ENCODE measurements at regions not wholly inside any gene's neighbourhood (a gene's known extent, or its start where the extent isn't known, plus 50 kb on each side); places are given as distances from the start of the nearest gene placed in this dataset.

DNA sequence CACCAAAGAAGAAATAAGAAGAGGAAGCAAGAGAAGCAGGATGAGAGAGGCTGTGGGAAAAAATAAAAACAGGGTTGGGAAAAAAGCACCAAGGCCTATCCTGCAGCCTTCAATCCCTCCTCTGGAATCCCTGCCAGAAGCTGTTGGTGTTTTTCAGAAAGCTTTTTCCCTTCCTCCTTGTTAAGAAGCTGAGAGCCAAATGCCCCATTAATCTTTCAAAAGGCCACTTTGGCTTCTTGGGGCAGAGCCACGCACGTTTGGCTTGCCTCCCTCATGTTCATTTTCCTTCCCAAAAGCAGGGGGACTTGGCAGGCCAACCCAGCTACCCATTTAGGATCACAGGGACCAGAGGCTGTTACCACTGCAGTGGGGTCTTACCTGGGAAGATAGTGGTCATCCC is 365.3 kb downstream of the NUAK1 start:
- H3K4me1 ChIP-seq, result peaks cover 4 to 9% of the 10 kb centered on the region in 2 donors
- H3K27ac ChIP-seq, result peak overlapping the region; percentile 21 to 31
- H3K36me3 ChIP-seq, result no peaks in the 10 kb centered on the region
- intact Hi-C loops (cut with DNase I; ENCODE audit: low total_unique reads), result no loop called here
- no peak overlapping the region for H3K4me3 ChIP-seq
- TF ChIP-seq, protein P1, sequence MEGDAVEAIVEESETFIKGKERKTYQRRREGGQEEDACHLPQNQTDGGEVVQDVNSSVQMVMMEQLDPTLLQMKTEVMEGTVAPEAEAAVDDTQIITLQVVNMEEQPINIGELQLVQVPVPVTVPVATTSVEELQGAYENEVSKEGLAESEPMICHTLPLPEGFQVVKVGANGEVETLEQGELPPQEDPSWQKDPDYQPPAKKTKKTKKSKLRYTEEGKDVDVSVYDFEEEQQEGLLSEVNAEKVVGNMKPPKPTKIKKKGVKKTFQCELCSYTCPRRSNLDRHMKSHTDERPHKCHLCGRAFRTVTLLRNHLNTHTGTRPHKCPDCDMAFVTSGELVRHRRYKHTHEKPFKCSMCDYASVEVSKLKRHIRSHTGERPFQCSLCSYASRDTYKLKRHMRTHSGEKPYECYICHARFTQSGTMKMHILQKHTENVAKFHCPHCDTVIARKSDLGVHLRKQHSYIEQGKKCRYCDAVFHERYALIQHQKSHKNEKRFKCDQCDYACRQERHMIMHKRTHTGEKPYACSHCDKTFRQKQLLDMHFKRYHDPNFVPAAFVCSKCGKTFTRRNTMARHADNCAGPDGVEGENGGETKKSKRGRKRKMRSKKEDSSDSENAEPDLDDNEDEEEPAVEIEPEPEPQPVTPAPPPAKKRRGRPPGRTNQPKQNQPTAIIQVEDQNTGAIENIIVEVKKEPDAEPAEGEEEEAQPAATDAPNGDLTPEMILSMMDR (IDR thresholded peaks at IDR 0.05), result no peak
- TF ChIP-seq POLR2A (IDR thresholded peaks at IDR 0.05), result no peak
- DNase-seq, result peak; percentile 22 to 28
- H3K9me3 ChIP-seq, result no peaks in the 10 kb centered on the region
- H3K27me3 ChIP-seq, result no peaks in the 10 kb centered on the region

DNA sequence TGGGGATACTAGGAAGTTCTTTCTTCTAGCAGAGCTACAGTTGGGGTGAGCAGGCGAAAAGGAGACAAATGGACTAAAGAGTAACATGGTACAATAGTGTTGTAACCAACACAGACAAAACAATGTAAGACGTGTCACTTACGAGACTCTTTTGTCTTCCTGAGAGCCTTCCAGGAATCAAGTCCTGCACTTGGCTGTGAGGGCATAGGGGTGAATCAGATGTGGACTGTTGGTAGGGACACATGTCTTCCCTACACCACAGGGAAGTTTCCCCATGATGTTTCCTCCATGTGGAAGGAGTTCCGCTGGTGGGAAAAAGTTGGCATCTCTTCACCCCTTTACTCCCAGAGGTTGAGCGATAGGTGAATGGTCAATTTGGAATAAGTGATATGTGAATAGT is 364.7 kb downstream of the NUAK1 start:
- Histone ChIP-seq H3K4me3 (no peak overlapping the region), H3K9me3 (no peaks in the 10 kb centered on the region), H3K27ac (no peak overlapping the region), H3K36me3 (no peaks in the 10 kb centered on the region), H3K27me3 (no peaks in the 10 kb centered on the region), H3K4me1 (peaks cover 4 to 9% of the 10 kb centered on the region in 2 donors)
- intact Hi-C loops (cut with DNase I; ENCODE audit: low total_unique reads), result no loop called here
- no peak for DNase-seq
- no peak for TF ChIP-seq POLR2A (IDR thresholded peaks at IDR 0.05)
- TF ChIP-seq, protein P1 (IDR thresholded peaks at IDR 0.05), result no peak

DNA sequence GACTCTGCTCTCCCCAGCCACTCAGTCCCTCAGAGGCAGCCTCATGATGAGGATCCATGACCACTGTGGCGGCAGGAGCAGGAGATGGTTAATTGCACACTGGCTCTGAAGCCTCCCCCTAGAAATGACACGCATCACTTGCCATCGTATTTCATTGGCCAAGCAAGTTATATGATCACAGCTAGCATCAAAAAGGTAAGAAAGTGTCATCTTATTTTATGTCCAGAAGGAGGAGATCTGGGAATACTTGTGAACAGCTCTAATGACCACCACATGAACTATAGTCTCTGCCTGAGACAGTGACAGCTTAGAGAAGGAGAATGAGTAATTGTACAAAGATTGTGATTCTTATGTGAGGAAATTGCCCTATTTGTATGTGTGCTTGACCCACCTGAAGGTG is 363.4 kb downstream of the NUAK1 start:
- H3K4me3 ChIP-seq, result no peak overlapping the region
- DNase-seq, result no peak
- no peaks in the 10 kb centered on the region for H3K36me3 ChIP-seq

DNA sequence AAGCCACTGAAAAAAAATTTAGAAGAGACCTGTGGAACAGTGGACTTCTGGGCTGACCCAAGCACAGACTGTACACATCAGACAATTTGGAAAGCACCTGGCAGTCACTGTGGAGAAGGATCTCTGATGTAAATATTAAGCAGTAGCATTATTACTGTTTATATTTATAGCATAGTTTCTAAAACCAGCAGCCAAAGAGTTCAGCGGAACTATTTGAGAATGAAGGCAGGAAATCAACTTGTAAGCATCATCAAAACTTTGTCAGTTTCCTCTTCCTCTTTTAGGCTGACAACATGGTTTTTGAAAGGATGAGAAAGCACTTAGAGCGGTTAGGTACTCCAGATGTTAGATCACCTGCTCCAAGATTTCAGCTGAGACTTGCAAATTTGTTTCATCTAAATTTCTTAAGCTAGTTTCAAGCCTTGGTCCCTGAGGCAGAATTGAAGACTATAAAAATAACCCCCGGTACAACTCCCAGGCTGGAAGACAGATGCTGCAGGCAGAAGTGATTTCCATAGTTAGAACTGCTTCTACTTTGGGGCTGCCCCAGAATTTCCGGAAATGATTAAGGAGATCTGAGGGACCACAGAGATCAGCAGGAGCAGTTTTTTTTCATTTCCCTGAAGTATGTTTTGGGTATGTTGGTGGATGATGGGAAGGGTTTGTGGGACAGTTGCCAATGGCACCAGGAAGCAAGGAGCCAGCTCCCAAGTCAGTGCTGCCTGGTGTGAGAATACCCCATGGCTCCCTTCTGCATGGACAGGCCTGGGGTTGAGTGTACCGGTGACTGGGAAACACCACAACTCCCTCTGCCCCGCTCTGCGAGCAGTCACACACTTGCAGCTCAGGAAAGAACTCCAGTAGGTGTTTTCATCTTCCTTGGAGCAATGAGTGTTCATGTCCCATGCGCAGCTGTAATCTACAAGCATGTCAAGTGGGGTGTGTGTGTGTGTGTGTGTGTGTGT is 354.5 kb downstream of the NUAK1 start:
- H3K27me3 ChIP-seq, result no peaks in the 10 kb centered on the region
- H3K4me1 ChIP-seq, result no peaks in the 10 kb centered on the region
- no peaks in the 10 kb centered on the region for H3K9me3 ChIP-seq
- DNase-seq, result no peak
- H3K36me3 ChIP-seq, result no peaks in the 10 kb centered on the region
- intact Hi-C loops (cut with DNase I; ENCODE audit: low total_unique reads), result no loop called here
- TF ChIP-seq, protein P1 (IDR thresholded peaks at IDR 0.05), result no peak
- TF ChIP-seq POLR2A (IDR thresholded peaks at IDR 0.05), result no peak
- no peak overlapping the region for H3K27ac ChIP-seq
- no peak overlapping the region for H3K4me3 ChIP-seq

More for the DNA sequence above, 363.4 kb downstream of the NUAK1 start:
- Histone ChIP-seq H3K27me3 (no peaks in the 10 kb centered on the region), H3K4me1 (peaks cover 4 to 9% of the 10 kb centered on the region in 2 donors), H3K27ac (no peak overlapping the region), H3K9me3 (no peaks in the 10 kb centered on the region)
- TF ChIP-seq, protein P1 (IDR thresholded peaks at IDR 0.05), result no peak
- intact Hi-C loops (cut with DNase I; ENCODE audit: low total_unique reads), result no loop called here

DNA sequence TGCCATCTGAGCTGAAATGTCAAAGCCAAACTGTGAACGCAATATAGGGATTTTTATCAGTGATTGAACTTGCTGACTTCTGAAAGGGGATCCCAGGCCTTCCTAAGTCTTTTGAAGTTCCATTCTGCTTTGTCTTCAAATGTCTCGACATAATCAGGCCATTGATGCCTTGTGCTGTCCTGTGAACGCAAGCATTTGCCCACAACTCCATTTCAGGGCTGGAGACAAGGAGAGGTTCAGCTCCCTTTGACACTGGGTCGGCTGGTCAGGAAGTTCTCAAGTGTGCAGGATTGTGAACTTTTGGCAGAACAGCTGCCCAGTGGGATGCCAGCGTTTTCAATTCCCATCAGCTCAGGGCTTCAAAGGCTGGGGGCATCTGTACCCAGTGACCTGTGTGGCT is 345.3 kb downstream of the NUAK1 start:
- H3K4me1 ChIP-seq, result peaks cover 0 to 6% of the 10 kb centered on the region in 2 donors
- TF ChIP-seq, protein P1 (IDR thresholded peaks at IDR 0.05), result no peak
- no peak for TF ChIP-seq POLR2A (IDR thresholded peaks at IDR 0.05)
- no peak for DNase-seq
- no peaks in the 10 kb centered on the region for H3K27me3 ChIP-seq
- H3K9me3 ChIP-seq, result no peaks in the 10 kb centered on the region
- H3K36me3 ChIP-seq, result no peaks in the 10 kb centered on the region
- H3K27ac ChIP-seq, result no peak overlapping the region
- intact Hi-C loops (cut with DNase I; ENCODE audit: low total_unique reads), result no loop called here
- no peak overlapping the region for H3K4me3 ChIP-seq

Measured in uterus (tissue), 3 donors.